NOMO-1 (cell line): ENCODE measurements at regions not wholly inside any gene's neighbourhood (a gene's known extent, or its start where the extent isn't known, plus 50 kb on each side); places are given as distances from the start of the nearest gene placed in this dataset.
"Not testable (repeated sequence)": the region's sequence is repeated elsewhere in the genome, so short reads cannot be mapped to it uniquely, and the experiment has no call there.

ENCODE experiments used
- DNase-seq, 2 experiments: peaks; one replicate each; lab custom pipeline; 2025; ENCODE audit not compliant: unreplicated experiment in 2 of 2; lab: John Stamatoyannopoulos, UW

DNA sequence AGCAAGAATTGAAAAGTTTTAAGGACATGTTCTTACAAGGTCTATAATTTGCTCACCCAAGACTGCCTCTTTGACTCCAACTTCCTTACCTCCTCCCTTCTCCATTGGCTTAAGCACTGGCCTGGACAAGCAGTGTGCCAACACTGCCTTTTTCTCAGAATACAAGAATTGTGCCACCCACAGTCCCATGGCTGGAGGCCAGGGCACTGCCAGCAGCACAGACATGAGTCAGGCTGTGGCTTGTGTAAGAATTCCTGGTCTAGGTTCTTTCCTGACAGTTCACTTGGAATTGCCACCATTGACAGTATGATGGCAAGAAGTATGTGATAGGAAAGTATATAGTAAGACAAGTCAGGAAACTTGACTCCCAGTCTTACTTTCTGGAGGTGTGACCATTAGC, 202.7 kb upstream of the MARCKS start:
- no peak for DNase-seq

- no peak for DNase-seq
These were observed 201.4 kb upstream of the MARCKS start for GRCh38 chr6:113655761-113656160.

- no peak for DNase-seq
These were observed 197.3 kb upstream of the MARCKS start for GRCh38 chr6:113659762-113660404.

DNA sequence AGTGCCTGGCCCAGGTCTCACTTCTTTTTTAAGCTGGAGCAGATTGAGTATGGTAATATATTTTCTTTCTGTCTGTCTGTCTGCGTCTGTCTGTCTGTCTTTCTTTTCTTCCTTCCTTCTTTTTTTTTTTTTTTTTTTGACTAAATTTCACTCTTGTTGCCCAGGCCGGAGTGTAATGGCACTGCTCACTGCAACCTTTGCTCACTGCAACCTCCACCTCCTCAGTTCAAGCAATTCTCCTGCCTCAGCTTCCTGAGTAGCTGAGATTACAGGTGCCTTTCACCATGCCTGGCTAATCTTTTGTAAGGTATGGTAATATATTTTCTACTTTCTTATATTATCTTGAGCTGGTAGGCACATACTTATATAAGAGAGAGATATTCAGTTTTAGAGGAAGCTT, 196.3 kb upstream of the MARCKS start:
- no peak for DNase-seq

DNA sequence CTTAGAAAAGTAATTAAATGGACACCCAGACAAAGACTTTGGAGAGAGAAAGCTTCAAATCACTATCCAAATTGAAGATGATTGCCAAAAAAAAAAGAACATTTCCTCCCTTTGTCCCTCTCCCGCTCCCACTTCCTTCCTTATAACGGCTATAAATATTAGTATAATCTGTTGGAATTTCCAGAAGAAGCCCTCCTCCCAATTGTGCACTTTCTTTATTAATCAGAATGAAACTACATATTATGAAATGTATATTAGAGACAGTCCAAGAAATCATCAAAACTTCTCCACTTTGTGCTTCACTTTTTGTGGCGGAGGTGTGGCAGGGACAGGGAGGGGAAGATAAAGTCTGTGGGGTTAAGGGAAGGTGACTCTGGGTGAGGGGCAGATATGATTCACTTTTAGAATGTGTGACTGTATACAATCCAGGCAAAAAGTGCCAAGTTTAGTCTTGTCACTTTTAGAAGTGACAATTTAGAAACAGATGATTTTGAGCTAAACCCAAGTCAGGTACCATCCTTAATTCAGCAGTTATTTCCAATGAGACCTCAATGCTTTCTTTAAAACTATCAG, 195.0 kb upstream of the MARCKS start:
- DNase-seq = no peak

- peak; percentile 10 to 21 for DNase-seq
These were observed 194.3 kb upstream of the MARCKS start for GRCh38 chr6:113662688-113663333.

GRCh38 chr6:113664909-113665308, 192.2 kb upstream of the MARCKS start:
- DNase-seq = no peak

DNA sequence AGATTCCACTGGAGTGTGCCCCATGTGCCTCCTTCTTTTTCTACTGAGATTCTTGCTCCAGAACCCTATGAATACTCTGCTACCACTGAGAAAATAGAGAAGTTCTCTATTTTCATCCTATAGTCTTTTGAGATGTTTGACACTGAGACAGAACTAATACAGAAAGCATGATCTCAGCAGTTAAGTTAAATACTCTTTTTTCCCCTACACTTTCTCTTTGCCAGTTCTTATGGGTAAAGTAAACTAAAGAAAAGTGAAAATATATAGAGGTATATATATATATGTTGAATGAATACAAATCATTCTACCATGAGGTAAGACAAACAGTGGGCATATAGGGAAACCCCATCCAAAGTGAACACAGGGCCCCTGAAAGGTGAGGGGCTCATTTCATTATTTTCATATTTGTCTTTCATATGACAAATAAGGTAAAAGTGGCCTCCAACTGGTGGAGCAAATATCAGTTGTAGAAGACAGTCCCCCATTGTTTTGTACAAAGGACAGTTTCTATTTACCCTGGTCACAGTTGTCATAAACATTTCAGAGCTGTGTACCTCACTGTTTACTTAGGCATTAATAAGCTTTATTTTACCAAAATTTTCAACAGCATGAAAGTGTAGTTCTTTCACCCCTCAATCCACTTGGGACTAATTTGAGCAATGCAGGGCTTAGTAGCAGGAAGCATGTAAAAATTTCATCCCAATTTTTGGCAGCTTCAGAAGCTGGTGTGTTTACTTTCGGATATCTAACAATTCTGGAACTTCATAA, 188.3 kb upstream of the MARCKS start:
- DNase-seq = peak in 1 of 2 experiments; percentile 4

GRCh38 chr6:113669606-113670005, 187.5 kb upstream of the MARCKS start:
- DNase-seq = no peak

DNA sequence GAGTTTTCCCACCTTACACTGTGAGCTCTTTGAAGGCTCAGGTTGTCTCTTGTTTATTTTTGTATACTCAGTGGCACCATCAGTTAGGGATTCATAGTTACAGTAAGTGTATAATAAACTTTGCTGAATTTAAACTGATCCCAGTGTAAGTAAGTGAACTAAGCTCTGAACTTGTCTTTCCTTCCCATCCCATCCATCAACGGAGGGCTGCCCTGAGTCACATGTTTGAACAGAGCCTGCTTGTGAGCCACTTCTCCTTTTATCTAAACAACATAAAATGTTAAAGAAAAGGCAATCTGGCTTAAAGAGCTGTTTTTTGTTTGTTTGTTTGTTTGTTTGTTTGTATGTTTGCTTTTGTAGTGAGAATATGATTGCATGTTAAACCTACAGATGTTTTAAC, 185.7 kb upstream of the MARCKS start:
- DNase-seq = peak; percentile 22 to 62

DNA sequence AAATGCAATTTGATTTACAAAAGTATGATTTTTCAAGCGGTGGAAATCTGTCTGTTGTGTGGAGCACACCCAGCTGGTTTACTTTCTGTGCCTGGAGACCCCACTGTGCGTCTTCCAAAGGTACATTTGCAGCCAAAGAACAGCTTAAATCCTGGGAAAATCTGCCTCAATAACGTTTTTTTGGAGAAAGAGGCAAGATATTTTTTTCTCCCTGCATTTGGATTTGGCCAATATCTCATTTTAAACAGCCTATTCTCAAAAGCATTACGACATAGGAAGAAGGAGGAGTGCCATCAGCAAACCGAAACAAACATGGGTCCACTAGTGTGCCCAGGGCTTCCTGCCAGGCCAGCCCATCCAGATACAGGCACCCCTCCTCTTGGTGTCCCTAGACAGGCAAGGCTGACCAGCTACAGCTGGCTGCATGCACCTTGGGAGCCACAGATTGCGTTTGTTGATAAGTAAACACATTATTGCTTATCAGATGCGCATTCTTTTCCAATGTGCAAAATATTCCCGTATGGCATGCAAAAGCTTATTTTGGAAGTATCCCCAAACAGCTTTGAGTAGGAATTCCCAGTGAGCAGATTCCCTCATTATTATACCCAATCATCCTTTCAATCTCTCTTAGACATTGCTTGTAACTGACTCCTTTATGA, 184.5 kb upstream of the MARCKS start:
- peak in 1 of 2 experiments; percentile 29 for DNase-seq

- DNase-seq = no peak
These were observed 183.1 kb upstream of the MARCKS start for GRCh38 chr6:113674075-113674474.

GRCh38 chr6:113676057-113676456, 181.1 kb upstream of the MARCKS start:
- no peak for DNase-seq

DNA sequence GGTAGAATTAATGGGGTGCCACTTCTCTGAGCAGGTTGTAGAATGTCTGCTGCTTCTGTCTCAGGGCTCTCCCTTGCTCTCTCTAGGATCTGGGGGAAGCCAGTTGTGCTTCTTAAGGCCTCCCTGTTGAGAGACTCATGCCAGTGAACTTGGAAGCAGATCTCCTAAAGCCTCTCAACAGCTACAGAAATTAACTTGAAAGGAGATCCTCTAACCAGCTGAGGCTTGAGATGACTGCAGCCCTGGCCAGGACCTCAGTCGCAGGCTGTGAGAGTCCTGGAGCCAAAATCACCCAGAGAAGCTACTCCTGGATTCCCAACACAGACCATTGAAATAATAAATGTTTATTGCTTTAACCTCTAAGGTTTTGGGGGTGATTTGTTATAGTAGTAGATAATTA, 180.2 kb upstream of the MARCKS start:
- no peak for DNase-seq

- DNase-seq = no peak
These were observed 178.1 kb upstream of the MARCKS start for GRCh38 chr6:113679051-113679450.

- DNase-seq = no peak
These were observed 176.8 kb upstream of the MARCKS start for GRCh38 chr6:113680301-113680700.

GRCh38 chr6:113683968-113684367, 173.2 kb upstream of the MARCKS start:
- no peak for DNase-seq

DNA sequence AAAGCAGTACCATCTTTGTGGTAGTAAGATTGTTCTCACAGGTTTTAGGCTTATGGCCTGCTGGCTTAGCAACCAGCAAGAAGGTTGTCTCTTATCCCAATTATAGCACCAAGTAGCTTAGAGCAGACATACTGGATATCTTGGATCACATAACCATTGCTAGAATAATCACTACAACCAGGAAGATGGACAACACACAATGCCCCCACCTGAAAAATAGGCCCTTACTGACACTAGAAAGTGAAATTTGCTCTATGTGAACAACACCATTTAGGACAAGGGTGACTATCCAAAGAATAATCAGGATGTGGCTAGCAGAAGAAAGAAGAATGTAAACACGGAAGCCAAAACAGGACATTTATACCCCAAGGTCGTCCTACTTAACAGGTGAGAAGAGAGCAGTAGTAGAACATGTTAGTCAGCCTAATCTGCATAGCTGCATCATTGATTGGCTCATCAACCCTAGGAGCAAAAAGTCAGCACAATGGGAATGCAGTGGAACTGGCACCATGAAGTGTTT, 172.7 kb upstream of the MARCKS start:
- DNase-seq = peak in 1 of 2 experiments; percentile 5

DNA sequence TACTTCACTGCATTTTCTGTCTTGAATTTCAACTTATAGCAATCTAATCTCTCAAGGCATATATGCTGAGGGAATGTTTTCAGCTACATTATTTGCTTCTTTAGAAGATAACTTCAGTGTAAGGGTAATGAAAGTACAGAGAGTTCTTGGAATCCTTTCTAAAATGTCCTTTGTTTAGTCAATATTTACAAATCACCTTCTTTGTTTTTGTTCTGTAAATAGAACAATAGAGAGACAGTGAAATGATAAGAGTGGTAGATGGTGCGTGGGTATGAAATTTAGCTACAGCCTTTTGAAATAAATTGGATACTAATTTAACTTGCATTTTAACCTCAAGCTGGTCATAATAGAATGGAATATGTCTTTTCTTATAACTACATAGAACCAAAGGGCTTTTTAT, 171.1 kb upstream of the MARCKS start:
- no peak for DNase-seq

DNA sequence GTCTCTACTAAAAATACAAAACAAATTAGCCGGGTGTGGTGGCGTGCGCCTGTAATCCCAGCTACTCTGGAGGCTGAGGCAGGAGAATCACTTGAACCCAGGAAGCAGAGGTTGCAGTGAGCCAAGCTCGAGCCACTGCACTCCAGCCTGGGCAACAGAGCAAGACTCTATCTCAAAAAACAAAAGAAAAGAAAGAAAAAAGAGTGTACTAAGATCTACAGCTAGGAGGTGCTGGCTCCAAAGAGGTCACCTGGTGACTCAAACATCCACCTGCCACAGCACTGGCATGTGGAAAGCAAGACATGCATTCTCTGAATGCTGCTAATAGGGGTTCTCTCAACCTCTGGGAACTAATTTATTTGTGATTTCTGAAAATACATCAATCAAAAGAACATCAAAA, 167.5 kb upstream of the MARCKS start:
- not testable (repeated sequence) for DNase-seq
